GM19463 (cell line): ENCODE measurements at regions not wholly inside any gene's neighbourhood (a gene's known extent, or its start where the extent isn't known, plus 50 kb on each side); places are given as distances from the start of the nearest gene placed in this dataset.

Experiments used
- ATAC-seq: cut with Tn5 transposase; IDR thresholded peaks from one replicate; pipeline ENCODE4 v1.9.1; 2021; ENCODE audit warnings: mild to moderate bottlenecking, moderate library complexity; ENCODE audit not compliant: unreplicated experiment

DNA sequence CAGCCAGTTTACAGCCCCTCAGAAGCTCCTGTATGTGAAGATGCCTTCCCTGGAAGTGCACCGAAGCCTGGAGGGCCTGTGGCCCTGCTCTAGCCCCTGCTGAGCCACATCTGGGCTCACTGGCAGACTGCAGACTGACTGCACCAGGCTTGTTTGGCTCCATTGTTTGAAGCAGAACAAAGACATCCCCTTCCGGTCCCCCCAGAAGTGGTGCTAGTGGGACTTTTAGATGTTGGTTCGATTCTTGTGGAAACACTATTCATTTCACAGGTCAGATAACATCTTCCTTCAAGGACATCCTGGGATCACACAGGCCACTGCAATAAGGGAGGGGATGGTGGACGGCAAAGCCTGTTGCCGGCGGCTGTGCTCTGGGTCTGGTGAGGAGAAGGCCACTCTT lies 57.8 kb upstream of the CBLN2 start:
- no peak for ATAC-seq

DNA sequence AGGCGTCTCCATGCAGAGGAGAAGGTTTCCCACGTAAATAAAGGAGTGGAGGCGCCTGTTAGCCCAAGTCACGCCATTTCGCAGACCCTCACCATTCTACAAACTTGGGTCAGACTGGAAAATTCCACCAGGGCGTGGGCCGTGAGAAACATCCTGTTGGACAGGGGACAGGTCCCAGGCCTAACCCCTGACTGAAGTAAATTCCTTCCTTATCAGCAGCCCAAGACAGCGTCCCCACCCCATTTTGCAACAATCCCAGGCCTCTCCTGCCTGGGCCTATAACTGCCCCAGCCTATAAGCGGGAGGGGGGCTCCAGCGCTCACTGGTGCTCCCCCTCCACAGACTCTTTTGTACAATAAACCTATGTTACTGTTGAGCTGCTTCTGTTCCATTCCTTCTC lies 57.3 kb upstream of the CBLN2 start:
- ATAC-seq: no peak
